Fibroblast of skin of right quadriceps (primary cell): ENCODE measurements at regions not wholly inside any gene's neighbourhood (a gene's known extent, or its start where the extent isn't known, plus 50 kb on each side); places are given as distances from the start of the nearest gene placed in this dataset.

ENCODE experiments used
- DNase-seq: peaks from one replicate; pipeline ENCODE4 v3.0.0-alpha.2; 2013

DNA sequence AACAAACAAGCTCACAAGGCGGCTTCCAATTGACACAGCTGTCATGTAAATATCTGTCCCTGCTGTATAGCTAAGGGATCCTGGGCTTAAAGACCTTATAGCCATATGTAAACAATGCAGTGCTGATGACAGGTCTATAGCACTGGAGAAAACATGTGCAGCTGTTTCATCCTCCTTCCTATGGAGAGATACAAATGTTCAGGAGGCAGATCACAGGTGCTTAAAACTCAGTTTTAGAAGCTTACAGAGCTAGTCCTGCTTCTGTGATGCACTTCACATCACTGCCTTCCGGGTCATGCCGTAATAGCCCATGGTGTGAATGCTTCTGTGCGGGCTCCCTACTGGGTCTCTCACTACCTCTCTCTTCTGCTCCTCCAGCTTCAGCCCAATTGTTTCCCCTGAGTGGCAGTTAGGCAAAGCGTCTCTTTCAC, 262.4 kb upstream of the CHST9 start:
- no peak for DNase-seq

DNA sequence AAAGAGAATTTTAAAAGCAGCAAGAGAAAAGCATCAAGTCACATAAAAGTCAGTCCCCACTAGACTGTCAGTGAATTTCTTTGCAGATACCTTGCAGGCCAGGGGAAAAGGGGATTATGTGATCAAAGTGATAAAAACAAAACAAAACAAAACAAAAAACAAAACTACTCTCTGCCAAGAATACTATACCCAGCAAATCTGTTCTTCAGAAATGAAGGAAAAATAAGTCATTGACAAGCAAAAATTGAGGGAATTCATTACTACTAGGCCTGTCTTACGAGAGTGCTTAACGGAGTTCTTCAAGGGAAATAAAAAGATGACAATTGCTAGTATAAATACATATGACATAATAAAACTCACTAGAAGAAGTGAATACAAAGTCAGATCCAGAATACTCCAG, 245.5 kb upstream of the CHST9 start:
- no peak for DNase-seq

DNA sequence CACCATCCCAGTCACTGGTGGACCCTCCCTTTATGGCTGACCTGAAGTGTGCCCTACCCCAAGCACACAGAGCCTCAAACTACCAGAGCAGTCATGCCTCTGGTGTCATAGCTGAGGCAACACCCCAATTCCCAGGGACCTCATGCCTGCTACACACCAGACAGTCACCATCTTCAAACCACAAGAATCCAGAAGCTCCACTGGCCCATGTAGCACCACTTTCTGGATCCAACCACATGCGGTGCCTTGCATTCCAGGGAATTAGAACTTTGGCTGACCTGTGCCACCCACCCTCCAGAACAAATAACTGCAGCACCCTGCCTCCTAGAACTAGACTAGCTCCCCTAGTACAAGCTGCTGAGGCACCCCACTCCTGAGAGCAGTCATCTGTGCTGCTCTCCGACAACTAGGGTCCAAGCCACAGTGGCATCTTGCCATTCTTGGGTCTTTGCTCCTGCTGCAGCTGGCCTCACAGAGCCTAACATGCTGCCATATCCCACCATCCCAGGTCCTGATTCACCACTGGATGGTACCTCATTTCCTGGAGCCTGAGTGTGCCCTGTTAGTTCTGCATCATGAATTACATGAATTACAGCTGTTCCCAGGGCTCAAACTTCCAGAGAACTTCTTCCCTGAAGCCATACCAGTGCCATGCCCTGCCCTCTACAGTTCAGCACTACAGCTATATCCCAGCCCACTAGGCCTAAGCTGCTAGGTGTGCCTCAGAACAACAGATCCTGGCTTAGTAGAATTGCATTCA, 243.8 kb upstream of the CHST9 start:
- DNase-seq, result no peak

- no peak for DNase-seq
Observed at GRCh38 chr18:27428120-27428519, 243.0 kb upstream of the CHST9 start.

- no peak for DNase-seq
Observed at GRCh38 chr18:27423581-27423980, 238.5 kb upstream of the CHST9 start.

- DNase-seq, result no peak
Observed at GRCh38 chr18:27419646-27420045, 234.5 kb upstream of the CHST9 start.

GRCh38 chr18:27415495-27415894, 230.4 kb upstream of the CHST9 start:
- no peak for DNase-seq

DNA sequence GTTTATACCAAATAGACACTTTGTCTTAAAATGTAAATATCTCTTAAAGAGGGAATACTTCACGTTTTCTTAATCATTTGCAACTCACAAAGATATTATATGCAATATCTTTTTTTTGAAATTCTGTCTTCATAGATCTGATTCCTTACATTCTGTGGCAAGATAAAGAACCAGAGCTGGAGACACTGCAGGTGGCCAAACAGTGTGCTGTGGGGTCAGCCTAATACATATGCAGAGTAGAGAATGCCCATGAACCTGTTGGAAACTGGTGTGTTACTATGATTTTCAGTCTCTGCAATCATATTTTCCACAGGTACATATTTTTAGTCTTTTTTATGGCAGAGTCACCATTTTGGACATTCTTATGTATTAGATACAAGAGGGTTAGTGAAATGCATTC, 229.6 kb upstream of the CHST9 start:
- no peak for DNase-seq

GRCh38 chr18:27413495-27414401, 228.6 kb upstream of the CHST9 start:
- peak; percentile 90 for DNase-seq

DNA sequence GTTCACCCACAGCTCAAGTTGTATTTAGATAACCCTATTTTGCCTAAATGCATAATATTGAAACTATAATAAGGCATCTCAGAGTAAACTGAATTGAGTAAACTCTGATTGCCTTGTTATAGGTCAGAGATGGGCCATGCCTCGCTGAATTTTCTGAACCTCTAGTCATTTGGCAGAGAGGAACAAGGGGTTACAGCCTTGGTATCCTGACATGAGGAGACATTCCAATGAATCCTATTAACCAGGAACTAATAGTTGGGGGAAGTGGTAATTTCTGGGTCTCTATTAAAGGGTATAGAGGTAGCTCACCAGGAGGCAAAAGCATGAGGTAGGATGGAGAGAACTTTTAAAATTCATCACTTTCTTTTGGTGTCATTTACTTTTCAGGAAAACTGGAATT, 227.4 kb upstream of the CHST9 start:
- no peak for DNase-seq

GRCh38 chr18:27411911-27412310, 226.8 kb upstream of the CHST9 start:
- DNase-seq, result peak; percentile 12

DNA sequence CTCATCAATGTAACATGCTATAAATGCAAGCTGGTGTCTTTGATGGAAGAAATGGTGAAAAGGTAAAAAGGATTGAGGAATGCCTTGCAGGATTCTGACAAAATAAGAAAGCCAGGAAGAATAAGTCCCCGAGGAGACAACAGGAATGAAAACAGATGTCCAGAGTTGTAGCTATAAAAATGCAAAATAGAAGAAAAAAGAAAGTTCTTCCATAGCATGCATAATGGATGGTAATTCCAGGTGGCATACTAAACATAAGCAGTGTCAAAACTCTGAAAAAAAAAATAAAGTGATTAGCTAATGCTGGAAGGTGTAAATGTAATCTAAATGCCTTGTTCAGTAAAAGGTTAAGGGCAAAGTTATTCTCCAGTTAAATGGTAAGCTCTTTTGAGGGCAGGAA, 225.9 kb upstream of the CHST9 start:
- DNase-seq, result no peak

DNA sequence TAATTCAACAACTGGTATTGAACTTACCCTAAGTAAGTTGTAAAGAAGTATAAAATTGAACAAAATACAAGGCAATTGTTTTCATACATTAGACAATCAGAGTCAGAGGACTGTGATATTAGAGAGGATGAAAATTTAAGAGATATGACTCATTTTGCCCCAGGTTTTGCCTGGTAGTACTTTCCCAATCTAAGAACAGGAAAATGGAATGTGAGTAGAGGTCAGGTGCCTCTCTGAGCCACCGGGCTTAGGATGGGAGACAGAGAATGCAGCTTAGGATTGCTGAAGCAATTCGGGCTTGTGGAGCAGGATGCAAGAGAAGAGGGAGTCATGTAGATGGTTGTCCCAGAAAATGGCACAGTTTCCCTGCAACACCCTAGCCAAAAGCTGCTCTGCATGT, 219.7 kb upstream of the CHST9 start:
- DNase-seq, result no peak

DNA sequence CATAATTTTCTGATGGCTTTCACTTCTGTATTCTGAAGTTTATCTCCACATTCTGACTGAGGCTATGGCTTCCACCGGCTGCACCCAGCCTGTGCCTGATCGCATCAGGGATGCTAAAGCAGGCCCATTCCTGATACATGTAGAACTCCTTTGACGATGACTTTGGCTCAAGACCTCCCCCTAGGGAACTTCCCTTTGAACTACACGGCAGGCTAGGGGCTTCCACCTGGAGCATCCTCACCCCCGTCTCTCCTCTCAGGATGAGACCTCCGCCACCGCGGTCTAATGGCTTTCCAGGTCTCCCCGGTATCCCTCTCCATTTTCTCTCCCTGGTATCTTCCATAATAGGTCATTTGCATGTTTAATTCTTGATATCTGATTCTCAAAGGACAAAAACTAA, 214.9 kb upstream of the CHST9 start:
- no peak for DNase-seq

DNA sequence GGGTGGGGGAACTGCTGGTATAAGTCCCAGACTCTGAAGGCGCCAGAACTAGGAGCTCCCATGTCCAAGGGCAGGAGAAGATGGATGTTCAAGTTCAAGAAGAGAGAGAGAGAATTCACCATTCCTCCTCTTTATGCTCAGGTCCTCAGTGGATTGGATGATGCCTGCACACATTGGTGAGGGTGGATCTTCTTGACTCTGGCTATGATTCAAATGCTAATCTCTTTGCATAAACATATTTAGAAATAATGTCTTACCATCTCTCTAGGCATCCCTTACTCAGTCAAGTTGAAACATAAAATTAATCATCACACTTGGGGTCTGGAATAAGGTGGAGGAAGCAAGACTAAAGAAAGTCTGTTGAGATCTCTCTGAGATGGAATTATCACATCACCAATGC, 210.6 kb upstream of the CHST9 start:
- no peak for DNase-seq

- no peak for DNase-seq
Observed at GRCh38 chr18:27394687-27395086, 209.6 kb upstream of the CHST9 start.

- DNase-seq, result no peak
Observed at GRCh38 chr18:27382567-27383216, 197.6 kb upstream of the CHST9 start.

DNA sequence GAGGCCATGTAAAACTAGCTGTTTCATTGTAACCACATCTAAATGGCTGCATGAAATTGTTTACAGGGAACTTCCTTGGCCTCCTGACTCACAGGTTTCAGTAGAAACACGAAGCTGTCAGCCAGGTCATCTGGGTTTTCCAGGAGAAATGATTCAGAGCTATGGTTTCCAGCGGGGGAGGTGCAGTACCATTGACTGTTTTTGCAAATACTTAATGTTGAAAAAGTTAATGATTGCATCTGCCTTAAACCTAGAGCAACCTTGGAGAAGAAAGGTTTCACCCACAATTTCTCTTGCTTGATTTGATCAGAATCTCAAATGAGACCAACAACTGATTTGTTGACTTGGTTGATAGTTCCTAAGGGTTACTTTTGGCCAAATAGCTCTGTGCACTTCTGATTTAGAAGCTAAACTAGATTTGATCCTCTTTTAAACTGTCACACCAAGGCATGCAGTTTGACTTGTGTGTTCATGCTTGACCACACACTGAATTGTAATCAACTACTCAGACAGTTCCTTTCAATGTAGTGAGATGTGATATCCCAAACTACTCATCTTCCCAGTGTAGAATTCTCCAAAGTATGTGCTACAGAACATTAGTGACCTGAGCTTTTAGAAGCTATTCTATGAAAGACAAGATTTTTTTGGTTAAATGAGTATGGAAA, 193.5 kb upstream of the CHST9 start:
- peak; percentile 67 for DNase-seq

DNA sequence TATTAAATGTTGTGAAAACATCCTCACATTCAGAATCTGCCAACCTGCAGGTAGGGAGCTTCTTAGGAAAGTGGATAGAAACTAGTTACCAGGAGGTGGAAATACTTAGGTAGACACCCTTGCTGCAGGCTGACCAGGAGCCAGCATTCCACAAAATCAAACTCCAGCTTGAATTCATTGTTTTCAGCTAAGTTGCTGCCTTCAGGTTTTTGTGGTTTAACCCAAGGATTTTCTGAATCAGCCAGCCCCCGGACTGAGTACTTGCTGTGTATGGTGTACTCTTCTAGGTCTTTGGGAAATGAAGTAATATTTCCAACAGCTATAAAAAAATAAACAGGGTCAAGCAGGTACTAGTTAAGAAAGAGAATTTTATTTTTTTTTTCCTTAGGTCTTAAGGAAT, 192.1 kb upstream of the CHST9 start:
- peak; percentile 33 for DNase-seq

- DNase-seq, result no peak
Observed at GRCh38 chr18:27372386-27372785, 187.3 kb upstream of the CHST9 start.

DNA sequence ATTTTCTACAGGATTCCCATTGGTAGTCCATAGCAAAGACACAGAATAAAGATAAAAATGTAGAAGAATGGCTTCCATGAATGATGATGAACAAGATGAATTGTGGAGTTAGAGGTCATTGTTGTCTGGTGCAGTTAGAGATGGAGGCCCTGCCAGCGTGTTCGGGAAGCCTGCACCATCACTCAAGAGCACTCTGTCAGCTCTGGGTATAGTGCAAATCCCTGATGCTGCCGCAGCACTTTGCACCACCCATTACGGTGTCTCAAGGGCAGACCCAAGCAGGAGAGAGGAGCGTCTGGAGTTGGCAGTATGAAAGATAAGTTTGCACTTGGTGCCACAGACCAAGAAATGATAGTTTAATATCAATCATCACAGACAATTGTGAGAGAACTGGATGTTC, 181.6 kb upstream of the CHST9 start:
- DNase-seq, result no peak

- DNase-seq, result no peak
Observed at GRCh38 chr18:27366151-27366550, 181.0 kb upstream of the CHST9 start.

- peak; percentile 7 for DNase-seq
Observed at GRCh38 chr18:27363872-27364271, 178.8 kb upstream of the CHST9 start.
